Trophoblast cell (in vitro differentiated cells and primary cell): ENCODE measurements at regions not wholly inside any gene's neighbourhood (a gene's known extent, or its start where the extent isn't known, plus 50 kb on each side); places are given as distances from the start of the nearest gene placed in this dataset.

Experiments
- DNase-seq, 2 donors: peaks; one replicate each; pipeline ENCODE4 v3.0.0-alpha.2; 2016
- H2AFZ ChIP-seq: 2 replicates; pipeline ENCODE4 v1.6.1; 2013; ENCODE audit warnings: low read length, moderate library complexity, mild to moderate bottlenecking; ENCODE audit not compliant: insufficient read depth, poor library complexity
- H2AK5ac ChIP-seq: 2 replicates; pipeline ENCODE4 v1.6.1; 2013; ENCODE audit warnings: mild to moderate bottlenecking, low read length
- H2BK120ac ChIP-seq: 2 replicates; pipeline ENCODE4 v1.6.1; 2013; ENCODE audit warnings: low read length, mild to moderate bottlenecking, moderate library complexity; ENCODE audit not compliant: insufficient read depth, poor library complexity
- H2BK12ac ChIP-seq: 2 replicates; pipeline ENCODE4 v1.6.1; 2013; ENCODE audit warnings: mild to moderate bottlenecking, low read length, moderate library complexity
- H2BK5ac ChIP-seq: 2 replicates; pipeline ENCODE4 v1.6.1; 2013; ENCODE audit warnings: low read length, low read depth, moderate library complexity, mild to moderate bottlenecking; ENCODE audit not compliant: poor library complexity
- H3K14ac ChIP-seq: 2 replicates; pipeline ENCODE4 v1.6.1; 2013; ENCODE audit warnings: mild to moderate bottlenecking, low read length
- H3K18ac ChIP-seq: 2 replicates; pipeline ENCODE4 v1.6.1; 2013; ENCODE audit warnings: mild to moderate bottlenecking, low read length
- H3K23ac ChIP-seq: 2 replicates; pipeline ENCODE4 v1.6.1; 2013; ENCODE audit warnings: low read length
- H3K27ac ChIP-seq: 2 replicates; pipeline ENCODE4 v1.5.1; 2013; ENCODE audit warnings: low read depth, mild to moderate bottlenecking, inconsistent platforms, low read length, moderate library complexity
- H3K27me3 ChIP-seq: 2 replicates; pipeline ENCODE4 v1.6.1; 2013; ENCODE audit warnings: inconsistent platforms, mild to moderate bottlenecking, low read length, moderate library complexity; ENCODE audit not compliant: insufficient read depth
- H3K36me3 ChIP-seq, 2 experiments: 1 replicate in 1 of 2; 2 replicates in 1 of 2; pipeline ENCODE4 v1.6.1; 2013; ENCODE audit warnings: low read length in 2 of 2, mild to moderate bottlenecking in 2 of 2, moderate library complexity in 1 of 2; ENCODE audit not compliant: insufficient read depth in 2 of 2, control insufficient read depth in 1 of 2
- H3K4ac ChIP-seq: 2 replicates; pipeline ENCODE4 v1.6.1; 2013; ENCODE audit warnings: low read depth, mild to moderate bottlenecking, low read length, moderate library complexity
- H3K4me1 ChIP-seq, 2 experiments: 1 replicate in 1 of 2; 2 replicates in 1 of 2; pipeline ENCODE4 v1.6.1; 2013; ENCODE audit warnings: low read length in 2 of 2, mild to moderate bottlenecking in 2 of 2, moderate library complexity in 1 of 2; ENCODE audit not compliant: insufficient read depth in 2 of 2, control insufficient read depth in 1 of 2
- H3K4me2 ChIP-seq: 2 replicates; pipeline ENCODE4 v1.6.1; 2013; ENCODE audit warnings: inconsistent platforms, mild to moderate bottlenecking, low read length, moderate library complexity
- H3K4me3 ChIP-seq: 2 replicates; pipeline ENCODE4 v1.5.1; 2013; ENCODE audit warnings: mild to moderate bottlenecking, low read depth, low read length, inconsistent platforms
- H3K79me1 ChIP-seq: one replicate; pipeline ENCODE4 v1.6.1; 2013; ENCODE audit warnings: low read length
- H3K79me2 ChIP-seq: 2 replicates; pipeline ENCODE4 v1.6.1; 2013; ENCODE audit warnings: low read length, mild to moderate bottlenecking; ENCODE audit not compliant: control insufficient read depth, insufficient read depth, poor library complexity
- H3K9ac ChIP-seq: 2 replicates; pipeline ENCODE4 v1.6.1; 2013; ENCODE audit warnings: mild to moderate bottlenecking, low read length
- H3K9me3 ChIP-seq: 2 replicates; pipeline ENCODE4 v1.6.1; 2013; ENCODE audit warnings: low read depth, mild to moderate bottlenecking, control low read depth, inconsistent platforms, low read length; ENCODE audit not compliant: insufficient read depth
- H4K12ac ChIP-seq: 2 replicates; pipeline ENCODE4 v1.6.1; 2013; ENCODE audit warnings: low read depth, mild to moderate bottlenecking, low read length, moderate library complexity
- H4K8ac ChIP-seq: 2 replicates; pipeline ENCODE4 v1.6.1; 2013; ENCODE audit warnings: low read depth, mild to moderate bottlenecking, low read length, moderate library complexity
- H4K91ac ChIP-seq: one replicate; pipeline ENCODE4 v1.6.1; 2013; ENCODE audit warnings: low read depth, mild to moderate bottlenecking, low read length, moderate library complexity
- WGBS: extraction: QIAGEN DNeasy Blood & Tissue Kit; methylation state at CpG from one replicate; pipeline ENCODE4 v1.1.7; 2013; ENCODE audit warnings: missing lambda C conversion rate; ENCODE audit not compliant: insufficient read length, insufficient coverage; ENCODE audit errors: extremely low coverage; 5-methylcytosine and 5-hydroxymethylcytosine counted together

DNA sequence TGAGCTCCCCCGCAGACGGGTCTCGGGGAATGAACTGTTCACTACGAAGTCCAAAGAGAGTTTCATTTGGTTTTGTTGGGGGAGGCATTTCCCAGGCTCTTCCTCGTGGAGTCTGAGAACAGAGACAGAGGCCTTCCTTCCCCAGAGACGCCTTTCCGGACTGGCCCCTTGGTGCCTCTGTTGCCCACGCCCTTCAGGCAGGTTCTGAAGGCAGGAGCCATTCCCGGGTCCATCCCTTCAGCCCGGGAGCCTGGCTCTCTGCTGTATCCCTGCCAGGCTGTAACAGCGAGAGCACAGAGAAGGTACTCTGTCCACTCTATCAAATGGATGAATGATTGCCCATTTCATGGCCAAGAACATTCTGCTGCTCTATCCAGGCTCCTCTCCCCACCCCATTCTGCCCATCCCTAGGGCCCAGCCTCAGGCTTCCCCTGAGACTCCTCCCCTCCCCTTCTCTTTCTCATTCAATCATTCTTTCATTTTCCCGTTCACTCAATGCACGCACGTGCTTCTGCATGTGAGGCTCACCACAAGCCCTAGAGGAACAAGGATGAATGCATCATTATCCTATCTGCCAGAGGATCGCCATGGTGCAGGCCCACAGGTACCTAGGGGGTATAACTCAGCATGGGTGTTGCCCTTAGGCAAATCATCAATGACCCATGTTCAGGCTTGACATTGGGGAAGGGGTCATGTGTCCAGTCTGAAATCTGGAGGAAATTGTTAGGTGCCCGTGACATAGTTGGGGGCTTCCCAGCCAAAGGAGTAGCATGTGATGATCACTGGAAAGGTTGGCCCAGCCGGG lies 298.6 kb downstream of the ZNF536 start:
- Histone ChIP-seq H2AFZ (no peak overlapping the region), H3K18ac (no peak overlapping the region), H2BK12ac (no peak overlapping the region), H3K9ac (no peak overlapping the region), H2BK120ac (no peak overlapping the region), H2AK5ac (no peak overlapping the region), H3K4ac (no peak overlapping the region), H3K9me3 (peaks cover 4% of the 10 kb centered on the region), H4K12ac (no peak overlapping the region), H3K27me3 (no peaks in the 10 kb centered on the region), H2BK5ac (no peak overlapping the region), H3K4me2 (no peak overlapping the region), H3K23ac (no peak overlapping the region), H4K8ac (no peak overlapping the region), H3K4me3 (no peak overlapping the region), H3K27ac (no peak overlapping the region), H3K79me2 (no peaks in the 10 kb centered on the region), H3K36me3 (no peaks in the 10 kb centered on the region), H3K79me1 (no peaks in the 10 kb centered on the region), H3K14ac (no peak overlapping the region), H4K91ac (no peak overlapping the region), H3K4me1 (no peaks in the 10 kb centered on the region)
- DNase-seq, result no peak
- no CpG with 5 or more reads among the region's 17 CpGs for WGBS

DNA sequence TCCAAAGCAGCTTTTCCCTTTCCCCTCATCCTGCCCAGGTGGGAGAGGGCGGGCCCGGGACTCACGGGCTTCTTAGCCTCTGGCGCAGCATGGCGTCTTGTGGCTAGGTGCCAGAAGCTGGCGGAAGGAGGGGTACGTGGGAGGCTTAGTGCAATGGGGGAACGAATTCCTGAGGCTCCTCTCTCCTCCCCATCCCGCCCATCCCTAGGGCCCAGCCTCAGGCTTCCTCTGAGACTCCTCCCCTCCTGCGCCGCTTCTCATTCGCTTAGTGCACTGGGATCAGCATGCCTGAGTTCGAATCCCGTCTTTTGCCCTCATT lies 297.8 kb downstream of the ZNF536 start:
- Histone ChIP-seq H3K14ac (no peak overlapping the region), H2AFZ (no peak overlapping the region), H2AK5ac (no peak overlapping the region), H2BK120ac (no peak overlapping the region), H3K79me2 (no peaks in the 10 kb centered on the region), H3K4me3 (no peak overlapping the region), H3K4me2 (no peak overlapping the region), H3K36me3 (no peaks in the 10 kb centered on the region), H4K8ac (no peak overlapping the region), H3K27me3 (no peaks in the 10 kb centered on the region), H3K4me1 (no peaks in the 10 kb centered on the region), H2BK12ac (no peak overlapping the region), H3K27ac (no peak overlapping the region), H3K9ac (no peak overlapping the region), H3K23ac (no peak overlapping the region), H3K18ac (no peak overlapping the region), H3K4ac (no peak overlapping the region), H3K79me1 (no peaks in the 10 kb centered on the region), H4K91ac (no peak overlapping the region), H3K9me3 (peaks cover 4% of the 10 kb centered on the region), H4K12ac (no peak overlapping the region), H2BK5ac (no peak overlapping the region)
- WGBS, result no CpG with 5 or more reads among the region's 14 CpGs
- no peak for DNase-seq

DNA sequence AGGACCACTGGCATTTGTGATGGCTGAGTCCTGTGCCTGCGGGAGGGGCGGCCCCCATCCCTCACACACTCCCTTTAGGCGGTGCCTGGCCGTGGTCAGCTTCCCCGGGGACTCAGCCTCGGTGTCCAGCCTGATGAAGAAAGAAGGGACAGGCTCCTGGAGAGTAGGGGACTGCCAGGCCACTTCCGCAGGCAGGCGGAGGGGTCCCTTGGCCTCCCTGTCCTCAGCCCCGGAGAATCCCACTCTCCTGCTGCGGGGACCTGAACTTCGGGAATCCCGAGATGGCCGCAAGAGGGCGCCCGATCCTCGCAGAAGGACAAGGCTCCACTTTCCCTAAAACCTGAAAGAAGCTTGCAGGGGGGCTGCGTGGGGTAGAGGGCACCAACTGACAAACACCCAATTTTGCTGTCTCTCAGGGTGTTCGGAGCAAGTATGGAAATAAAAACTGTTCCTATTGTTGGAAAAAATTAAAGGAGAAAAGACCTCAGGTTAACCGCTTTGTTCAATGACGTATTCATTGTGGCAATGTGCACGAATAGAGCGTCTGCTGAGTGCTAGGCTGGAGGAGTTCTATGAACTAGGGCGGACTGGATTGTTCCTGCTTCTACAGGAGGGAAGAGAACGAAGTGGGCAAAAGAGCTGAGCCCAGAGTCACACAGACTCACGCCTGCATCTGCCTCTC lies 297.3 kb downstream of the ZNF536 start:
- Histone ChIP-seq H3K4ac (no peak overlapping the region), H3K27ac (no peak overlapping the region), H3K4me2 (no peak overlapping the region), H2BK120ac (no peak overlapping the region), H3K18ac (no peak overlapping the region), H3K9ac (no peak overlapping the region), H2BK12ac (no peak overlapping the region), H3K4me3 (no peak overlapping the region), H3K4me1 (no peaks in the 10 kb centered on the region), H2BK5ac (no peak overlapping the region), H3K9me3 (peaks cover 2% of the 10 kb centered on the region), H3K27me3 (no peaks in the 10 kb centered on the region), H3K79me1 (no peaks in the 10 kb centered on the region), H3K36me3 (no peaks in the 10 kb centered on the region), H3K79me2 (no peaks in the 10 kb centered on the region), H2AFZ (peak overlapping the region; percentile 24), H2AK5ac (no peak overlapping the region), H3K23ac (no peak overlapping the region), H4K8ac (no peak overlapping the region), H4K91ac (no peak overlapping the region), H3K14ac (no peak overlapping the region), H4K12ac (no peak overlapping the region)
- WGBS, result no CpG with 5 or more reads among the region's 25 CpGs
- DNase-seq, result peak; percentile 19 to 59

GRCh38 chr19:30668521-30669155 lies 296.5 kb downstream of the ZNF536 start:
- no peaks in the 10 kb centered on the region for H3K79me2 ChIP-seq
- H3K27ac ChIP-seq, result no peak overlapping the region
- H3K14ac ChIP-seq, result no peak overlapping the region
- WGBS, result no CpG with 5 or more reads among the region's 16 CpGs
- no peak overlapping the region for H3K4me2 ChIP-seq
- no peak overlapping the region for H2BK120ac ChIP-seq
- H3K4ac ChIP-seq, result no peak overlapping the region
- no peak overlapping the region for H2AK5ac ChIP-seq
- H4K91ac ChIP-seq, result no peak overlapping the region
- H3K4me3 ChIP-seq, result no peak overlapping the region
- H3K4me1 ChIP-seq, result no peaks in the 10 kb centered on the region
- no peak overlapping the region for H4K12ac ChIP-seq
- DNase-seq, result no peak
- H3K9ac ChIP-seq, result no peak overlapping the region
- H3K9me3 ChIP-seq, result no peaks in the 10 kb centered on the region
- H2BK12ac ChIP-seq, result no peak overlapping the region
- H3K36me3 ChIP-seq, result no peaks in the 10 kb centered on the region
- H3K79me1 ChIP-seq, result no peaks in the 10 kb centered on the region
- H4K8ac ChIP-seq, result no peak overlapping the region
- no peak overlapping the region for H2BK5ac ChIP-seq
- H2AFZ ChIP-seq, result no peak overlapping the region
- H3K23ac ChIP-seq, result no peak overlapping the region
- no peaks in the 10 kb centered on the region for H3K27me3 ChIP-seq
- no peak overlapping the region for H3K18ac ChIP-seq
